ENCODE measurements at regions not wholly inside any gene's neighbourhood (a gene's known extent, or its start where the extent isn't known, plus 50 kb on each side); places are given as distances from the start of the nearest gene placed in this dataset.

DNA sequence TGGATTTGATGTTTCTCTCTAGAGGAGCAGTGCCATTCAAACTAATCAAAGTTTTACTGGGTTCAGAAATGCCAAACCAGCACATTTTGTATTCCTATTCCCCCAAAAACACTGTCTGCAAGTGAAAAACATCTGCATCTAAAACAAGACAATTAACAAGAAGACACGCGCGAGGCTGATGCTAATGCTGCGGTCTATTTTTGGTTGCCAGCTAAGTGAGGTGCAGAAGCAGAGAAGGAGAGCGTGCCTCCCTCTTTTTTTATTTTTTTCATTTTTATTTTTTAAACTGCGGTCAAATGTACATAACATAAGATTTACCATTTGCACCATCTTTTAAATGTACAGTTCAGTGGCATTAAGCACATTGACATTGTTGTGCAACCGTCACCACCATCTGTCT, 641.1 kb downstream of the DHX35 start:
- intact Hi-C loops (cut with DNase I) = no loop called here

DNA sequence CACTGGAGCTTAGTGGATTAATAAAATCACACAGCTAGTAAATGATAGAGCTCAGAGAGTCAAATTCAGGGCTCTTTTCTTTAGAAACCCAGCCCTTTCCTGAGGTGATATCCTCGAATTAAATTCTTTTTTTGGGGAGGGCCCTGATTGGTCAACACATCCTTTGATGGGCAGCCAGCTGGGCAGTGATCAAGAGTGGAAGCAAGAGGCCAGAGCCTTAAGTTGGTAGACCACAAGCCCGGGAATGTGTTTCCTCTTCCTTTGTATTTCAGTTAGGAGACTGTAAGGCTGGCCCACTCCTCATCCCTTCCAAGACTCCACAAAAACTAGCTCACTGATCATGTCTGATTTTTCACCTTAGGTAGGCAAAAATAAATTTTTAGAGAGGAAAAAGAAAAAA, 640.5 kb downstream of the DHX35 start:
- DNase-seq (ENCODE audit: low spot score) (no peak), ATAC-seq (no peak)
- intact Hi-C loops (cut with DNase I) = no loop called here

More for the DNA sequence above, 641.1 kb downstream of the DHX35 start:
- ATAC-seq = no peak
- DNase-seq (ENCODE audit: low spot score) = no peak

GRCh38 chr20:39600871-39601270, 638.7 kb downstream of the DHX35 start:
- ATAC-seq = no peak
- DNase-seq (ENCODE audit: low spot score) = no peak
- intact Hi-C loops (cut with DNase I) = no loop called here

GRCh38 chr20:39600156-39600555, 638.0 kb downstream of the DHX35 start:
- intact Hi-C loops (cut with DNase I) = no loop called here
- no peak for DNase-seq (ENCODE audit: low spot score)
- no peak for ATAC-seq

DNA sequence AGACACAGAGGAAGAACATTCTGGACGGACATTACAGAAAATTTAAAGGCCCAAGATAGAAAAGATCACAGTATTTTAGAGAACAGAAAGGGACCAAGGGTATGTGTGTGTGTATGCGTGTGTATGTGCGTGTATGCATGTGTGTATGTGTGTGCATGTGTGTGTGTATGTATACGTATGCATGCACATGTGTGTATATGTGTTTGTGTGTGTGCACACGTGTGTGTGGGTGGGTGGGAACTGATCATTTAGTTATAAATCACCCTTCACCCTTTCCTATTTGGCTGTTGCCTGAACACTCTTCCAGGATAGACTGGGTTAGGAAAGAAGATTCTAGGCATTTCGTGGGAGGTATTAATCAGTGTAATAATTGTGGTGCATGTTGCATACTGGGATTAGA, 634.4 kb downstream of the DHX35 start:
- DNase-seq (ENCODE audit: low spot score) = no peak
- no peak for ATAC-seq
- intact Hi-C loops (cut with DNase I) = no loop called here

GRCh38 chr20:39592371-39592770, 630.2 kb downstream of the DHX35 start:
- no peak for ATAC-seq
- DNase-seq (ENCODE audit: low spot score) = no peak
- intact Hi-C loops (cut with DNase I) = no loop called here

DNA sequence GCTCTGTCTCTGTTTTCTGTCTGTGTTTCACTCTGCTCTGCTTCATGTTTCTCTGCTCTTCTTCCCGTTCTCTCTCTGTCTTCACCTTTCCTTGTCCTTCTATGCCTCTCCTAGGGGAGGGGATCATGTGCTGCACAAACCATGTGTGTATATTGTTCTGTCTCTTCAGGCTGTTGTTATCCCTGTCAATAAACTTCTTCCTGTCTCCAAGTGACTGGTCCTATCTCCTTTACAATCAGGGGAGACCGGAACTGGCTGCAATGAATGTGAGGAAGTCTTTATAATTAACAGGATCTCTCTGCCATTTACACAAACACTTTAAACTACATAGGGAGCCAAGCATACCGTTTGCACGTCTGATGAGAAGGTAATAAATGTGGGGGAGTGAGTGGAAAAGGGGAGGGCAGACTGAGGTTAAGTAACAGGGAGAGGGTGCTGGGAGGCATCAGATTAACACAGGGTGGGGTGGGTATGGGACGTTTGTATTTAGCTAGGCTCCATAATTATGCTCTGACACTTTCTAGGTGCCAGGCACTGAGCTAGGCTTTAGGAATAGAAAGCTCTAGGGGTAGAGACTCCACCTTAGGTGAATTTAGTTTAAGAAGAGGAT, 626.1 kb downstream of the DHX35 start:
- ATAC-seq (no peak), DNase-seq (ENCODE audit: low spot score) (no peak)
- intact Hi-C loops (cut with DNase I) = no loop called here

- no peak for ATAC-seq
- no peak for DNase-seq (ENCODE audit: low spot score)
- intact Hi-C loops (cut with DNase I) = no loop called here
These were observed 618.9 kb downstream of the DHX35 start for GRCh38 chr20:39581034-39581433.

DNA sequence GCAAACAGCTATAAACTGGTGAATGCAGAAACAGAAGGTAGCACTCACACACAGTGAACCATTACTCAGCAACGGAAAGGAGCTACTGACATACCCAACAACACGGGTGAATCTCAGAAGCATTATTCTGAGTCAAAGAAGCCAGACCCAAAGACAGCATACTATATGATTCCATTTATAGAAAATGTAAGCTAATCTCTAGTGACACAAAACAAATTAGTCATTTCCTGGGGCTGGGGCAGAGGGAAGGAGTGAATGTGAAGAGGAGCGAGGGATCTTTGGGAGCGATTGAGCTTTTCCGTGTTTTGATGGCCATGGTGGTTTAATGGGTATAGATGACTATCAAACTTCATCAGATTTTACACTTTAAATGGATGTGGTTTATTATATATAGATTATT, 614.6 kb downstream of the DHX35 start:
- DNase-seq (ENCODE audit: low spot score) = no peak
- intact Hi-C loops (cut with DNase I) = no loop called here

GRCh38 chr20:39574061-39574460, 611.9 kb downstream of the DHX35 start:
- ATAC-seq (no peak), DNase-seq (ENCODE audit: low spot score) (no peak)
- intact Hi-C loops (cut with DNase I) = no loop called here

More for the DNA sequence above, 614.6 kb downstream of the DHX35 start:
- ATAC-seq = no peak

- intact Hi-C loops (cut with DNase I) = no loop called here
- ATAC-seq = no peak
- DNase-seq (ENCODE audit: low spot score) = no peak
These were observed 609.0 kb downstream of the DHX35 start for GRCh38 chr20:39571171-39571570.

GRCh38 chr20:39568109-39568508, 606.0 kb downstream of the DHX35 start:
- intact Hi-C loops (cut with DNase I) = no loop called here
- DNase-seq (ENCODE audit: low spot score) = no peak
- ATAC-seq = no peak

DNA sequence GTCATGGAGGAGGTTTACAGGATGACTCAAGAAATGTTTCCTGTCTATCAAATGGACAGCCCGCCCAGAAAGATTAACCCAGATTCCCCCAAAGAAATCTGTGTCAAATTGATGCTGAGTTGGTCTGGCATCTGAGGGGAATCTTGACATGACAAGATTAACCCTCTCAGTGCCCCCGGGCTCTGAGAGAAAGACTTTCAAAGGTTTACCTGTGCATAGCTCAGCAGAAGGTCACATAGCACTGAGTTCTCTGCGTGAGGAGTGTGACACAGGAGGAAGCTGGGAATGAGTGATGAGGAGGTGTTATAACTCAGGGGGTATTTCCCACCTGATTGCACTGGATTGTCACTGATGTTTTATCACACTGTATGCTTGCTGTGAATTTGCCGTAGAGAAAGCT, 601.2 kb downstream of the DHX35 start:
- intact Hi-C loops (cut with DNase I) = no loop called here

GRCh38 chr20:39554341-39554740, 592.2 kb downstream of the DHX35 start:
- no peak for ATAC-seq
- no peak for DNase-seq (ENCODE audit: low spot score)
- intact Hi-C loops (cut with DNase I) = no loop called here

More for the DNA sequence above, 601.2 kb downstream of the DHX35 start:
- ATAC-seq = no peak
- DNase-seq (ENCODE audit: low spot score) = no peak

DNA sequence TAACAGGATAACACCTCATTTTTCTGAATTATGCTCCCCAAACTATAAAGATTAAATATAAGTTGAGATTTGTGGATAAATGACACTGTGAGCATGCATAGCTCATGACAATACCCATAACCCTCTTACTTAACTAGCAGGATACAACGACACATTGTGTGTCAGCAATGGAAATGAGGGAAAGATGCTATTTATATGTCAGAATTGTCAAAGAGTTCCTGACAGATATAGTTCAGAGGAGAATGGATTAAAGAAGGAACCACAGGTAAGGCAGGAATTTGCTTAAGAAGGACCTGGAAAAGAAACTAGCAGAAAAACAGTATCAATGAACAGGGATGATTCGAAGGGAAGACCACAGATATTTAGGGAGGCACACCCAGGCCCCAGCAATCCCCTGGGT, 591.0 kb downstream of the DHX35 start:
- intact Hi-C loops (cut with DNase I) = no loop called here
- DNase-seq (ENCODE audit: low spot score) = no peak
- ATAC-seq = no peak

DNA sequence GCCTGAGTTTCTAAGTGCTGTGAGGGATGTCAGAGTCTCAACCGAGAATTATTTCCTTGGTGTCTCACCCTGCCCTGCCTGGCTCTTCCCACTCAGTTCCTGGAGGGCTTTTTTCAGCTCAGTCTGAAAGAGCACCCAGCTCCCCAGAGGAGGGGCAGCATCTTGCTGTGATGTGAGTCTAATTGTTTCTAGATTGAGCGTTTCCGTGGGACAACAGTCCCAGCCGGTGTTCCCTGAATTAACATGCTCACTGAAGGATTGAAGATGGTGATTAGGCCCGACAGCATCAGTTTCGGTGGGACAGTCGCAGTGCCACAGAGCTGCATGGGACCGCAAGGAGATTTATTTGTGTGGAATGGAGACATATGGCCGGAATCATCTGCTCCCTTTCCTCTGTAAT, 587.6 kb downstream of the DHX35 start:
- intact Hi-C loops (cut with DNase I) = no loop called here
- ATAC-seq = no peak
- no peak for DNase-seq (ENCODE audit: low spot score)

DNA sequence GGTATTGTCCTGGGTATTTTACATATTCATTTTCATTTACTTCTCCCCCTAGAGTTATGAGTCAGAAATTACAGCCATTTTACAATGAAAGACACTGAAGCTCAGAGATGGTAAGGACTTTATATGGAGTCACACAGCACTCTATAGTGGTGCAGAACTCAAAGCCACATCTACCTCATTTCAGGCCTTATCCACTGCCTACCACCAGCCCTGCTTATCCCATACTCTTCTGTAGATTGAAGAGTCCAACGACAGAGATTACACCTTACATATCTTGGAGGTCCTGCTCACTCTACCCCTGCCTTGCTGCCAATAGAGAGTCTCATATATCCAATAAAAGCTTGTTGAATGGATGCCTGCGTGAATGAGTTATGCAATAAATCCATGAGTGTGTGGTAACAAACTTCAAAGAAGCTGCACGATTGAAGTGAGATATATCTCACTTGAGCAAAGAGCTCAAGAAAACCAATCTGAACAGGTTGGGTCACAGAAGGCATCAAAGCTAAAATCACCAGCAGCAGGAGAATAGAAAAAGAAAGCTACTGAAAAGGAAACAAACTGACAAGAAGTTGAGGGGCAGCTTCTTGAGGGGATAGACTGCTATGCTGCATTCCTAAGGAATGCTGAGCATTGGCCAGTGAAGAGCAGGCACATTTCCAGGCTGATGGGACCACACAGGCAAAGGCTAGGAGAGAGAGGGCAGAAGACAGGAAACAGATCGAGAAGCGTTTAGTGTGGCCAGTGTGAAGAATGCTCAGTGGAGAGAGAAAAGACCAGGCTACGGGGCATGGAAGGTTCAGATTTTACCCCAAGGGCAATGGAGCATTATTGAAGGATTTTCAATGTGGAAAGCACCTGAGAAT, 585.6 kb downstream of the DHX35 start:
- no peak for ATAC-seq
- no peak for DNase-seq (ENCODE audit: low spot score)
- intact Hi-C loops (cut with DNase I) = no loop called here

GRCh38 chr20:39541136-39541803, 579.1 kb downstream of the DHX35 start:
- no peak for ATAC-seq
- DNase-seq (ENCODE audit: low spot score) = no peak

DNA sequence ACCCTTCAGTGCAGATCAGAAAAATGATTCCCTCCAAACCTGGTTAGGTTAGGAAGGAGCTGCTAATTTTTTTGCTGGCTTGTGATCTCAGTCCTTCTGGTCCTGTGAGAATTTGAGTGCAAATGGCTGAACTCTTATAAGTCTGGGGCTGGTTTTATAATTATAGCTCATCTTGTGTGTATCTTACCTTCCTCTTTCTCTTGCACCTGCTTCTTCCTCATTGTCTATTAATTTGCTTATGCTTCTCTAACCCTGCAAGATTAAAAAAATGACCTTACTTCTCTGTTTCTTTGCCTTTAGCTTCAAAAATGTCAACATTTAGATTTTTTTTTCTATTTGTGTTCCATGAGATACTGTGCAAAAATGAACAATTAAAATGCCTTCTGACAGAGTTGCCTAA, 576.2 kb downstream of the DHX35 start:
- intact Hi-C loops (cut with DNase I) = no loop called here
- DNase-seq (ENCODE audit: low spot score) (no peak), ATAC-seq (no peak)

More at GRCh38 chr20:39541136-39541803, 579.1 kb downstream of the DHX35 start:
- intact Hi-C loops (cut with DNase I) = no loop called here

- ATAC-seq = no peak
- DNase-seq (ENCODE audit: low spot score) = no peak
- intact Hi-C loops (cut with DNase I) = no loop called here
These were observed 573.2 kb downstream of the DHX35 start for GRCh38 chr20:39535301-39535700.

Measured in sciatic nerve (tissue), 2 donors.